ENCODE measurements at regions not wholly inside any gene's neighbourhood (a gene's known extent, or its start where the extent isn't known, plus 50 kb on each side); places are given as distances from the start of the nearest gene placed in this dataset.

DNA sequence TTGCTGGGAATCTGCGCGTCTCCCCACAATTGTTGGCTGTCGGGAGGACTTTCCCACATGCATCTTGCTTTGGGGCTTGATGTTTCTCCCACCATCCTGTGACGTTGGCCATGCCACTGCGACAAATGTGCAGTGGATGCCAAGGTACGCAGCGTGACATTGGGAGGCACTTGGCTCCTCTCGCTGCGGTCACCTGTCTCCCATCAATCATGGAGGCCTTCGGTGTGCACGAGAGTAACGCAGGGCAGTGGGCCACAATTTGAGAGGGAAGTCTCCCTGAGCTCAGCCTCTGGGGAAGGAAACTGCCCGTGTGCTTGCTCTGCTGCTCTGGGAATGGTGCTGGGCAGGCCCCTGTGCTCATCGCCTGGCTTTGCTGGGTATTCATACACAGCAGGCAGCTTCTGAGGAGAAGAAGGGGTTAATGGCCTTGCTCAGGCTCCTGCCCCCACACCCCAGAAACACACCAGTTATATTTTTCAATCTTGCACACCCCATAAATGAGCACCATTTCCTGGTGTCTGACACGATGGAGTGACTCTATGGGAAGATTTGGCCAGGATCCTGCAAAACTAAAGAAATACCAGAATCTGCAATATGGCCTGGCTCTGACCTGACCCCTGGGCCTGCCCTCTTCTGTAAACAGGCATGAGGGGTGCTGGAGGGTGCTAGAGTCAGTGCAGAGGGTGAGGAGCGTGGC, 153.5 kb downstream of the ADAMTS15 start:
- TF ChIP-seq POLR2AphosphoS5 (IDR thresholded peaks at IDR 0.05; ENCODE audit: borderline replicate concordance, low read depth, low read length) (no peak), FOXP2 (optimal IDR thresholded peaks at IDR 0.05; ENCODE audit: control extremely low read depth, extremely low read length, insufficient read depth) (no peak), EZH2 (IDR thresholded peaks at IDR 0.05) (no peak)
- no peaks in the 10 kb centered on the region for H3K9me3 ChIP-seq (ENCODE audit: low read depth, low read length)
- no peaks in the 10 kb centered on the region for H3K36me3 ChIP-seq (ENCODE audit: insufficient read depth, low read length)
- DNase-seq (ENCODE audit: low read depth, low spot score): no peak
- H3K27ac ChIP-seq: no peak overlapping the region
- no peak overlapping the region for H3K9ac ChIP-seq (ENCODE audit: insufficient read length)
- H3K4me3 ChIP-seq: no peak overlapping the region

DNA sequence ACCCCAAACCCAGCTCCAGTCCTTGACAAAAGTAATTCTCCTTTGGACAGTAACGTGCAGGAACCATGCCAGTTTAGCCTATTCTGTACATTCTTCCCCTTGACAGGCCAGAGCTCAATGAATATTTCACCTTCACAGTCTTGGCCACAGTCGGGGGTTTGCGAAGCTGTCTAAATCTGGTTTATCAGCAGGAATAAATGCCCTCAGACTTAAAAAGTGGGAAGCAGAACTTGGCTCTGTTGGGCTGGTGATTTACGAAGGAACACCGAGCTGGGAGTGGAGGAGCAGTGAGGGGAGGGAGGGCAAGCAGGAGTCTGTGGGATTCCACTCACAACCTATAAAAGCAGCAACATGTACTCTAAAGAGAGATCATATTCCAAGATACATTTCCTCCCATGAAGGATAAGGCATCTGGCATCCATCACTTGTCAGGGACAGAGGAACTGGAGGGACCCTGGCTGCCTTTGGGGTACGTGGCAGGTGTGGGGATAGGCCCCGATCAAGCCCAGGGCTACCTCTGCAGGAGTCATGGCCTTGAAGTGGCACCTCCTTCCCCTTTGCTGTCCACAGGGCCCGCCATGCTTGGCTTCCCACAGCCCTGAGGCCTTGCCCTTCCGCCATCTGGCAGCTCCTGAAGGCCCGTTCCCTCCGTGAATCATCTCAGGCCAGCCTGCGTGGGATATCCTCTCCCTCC, 154.3 kb downstream of the ADAMTS15 start:
- no peaks in the 10 kb centered on the region for H3K9me3 ChIP-seq (ENCODE audit: low read depth, low read length)
- no peak overlapping the region for H3K9ac ChIP-seq (ENCODE audit: insufficient read length)
- H3K4me3 ChIP-seq: no peak overlapping the region
- H3K36me3 ChIP-seq (ENCODE audit: insufficient read depth, low read length): no peaks in the 10 kb centered on the region
- H3K27ac ChIP-seq: no peak overlapping the region
- no peak for DNase-seq (ENCODE audit: low read depth, low spot score)
- TF ChIP-seq EZH2 (IDR thresholded peaks at IDR 0.05) (no peak), FOXP2 (optimal IDR thresholded peaks at IDR 0.05; ENCODE audit: control extremely low read depth, extremely low read length, insufficient read depth) (no peak), POLR2AphosphoS5 (IDR thresholded peaks at IDR 0.05; ENCODE audit: borderline replicate concordance, low read depth, low read length) (no peak)

DNA sequence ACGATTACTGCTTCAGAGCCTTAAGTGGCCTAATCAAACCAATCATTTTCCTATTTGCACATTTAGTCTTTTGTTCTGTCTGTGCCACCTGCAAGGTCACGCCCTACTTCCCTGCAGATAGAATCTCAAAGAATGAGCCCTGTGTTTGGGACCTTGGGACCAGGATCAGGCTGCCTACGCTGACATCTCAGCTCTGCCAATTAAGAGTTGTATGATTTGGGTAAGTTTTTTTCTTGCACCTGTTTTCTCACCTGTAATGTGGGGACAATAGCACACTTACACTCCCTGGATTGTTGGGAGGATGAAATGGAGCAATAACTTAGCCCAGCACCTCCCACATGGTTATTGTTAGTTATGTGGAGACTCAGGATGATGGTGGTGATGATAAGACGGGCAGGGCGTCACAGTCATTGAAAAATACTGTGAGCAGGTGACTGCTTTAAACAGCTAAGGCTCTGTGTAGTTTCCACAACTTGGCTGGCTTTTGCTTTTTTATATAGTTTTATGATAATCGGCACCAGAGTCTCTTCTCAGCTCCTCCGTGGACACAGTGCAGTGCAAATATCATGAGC, 155.0 kb downstream of the ADAMTS15 start:
- no peak for DNase-seq (ENCODE audit: low read depth, low spot score)
- Histone ChIP-seq H3K9ac (ENCODE audit: insufficient read length) (no peak overlapping the region), H3K36me3 (ENCODE audit: insufficient read depth, low read length) (no peaks in the 10 kb centered on the region), H3K27ac (no peak overlapping the region), H3K4me3 (no peak overlapping the region), H3K9me3 (ENCODE audit: low read depth, low read length) (no peaks in the 10 kb centered on the region)
- TF ChIP-seq POLR2AphosphoS5 (IDR thresholded peaks at IDR 0.05; ENCODE audit: borderline replicate concordance, low read depth, low read length) (no peak), EZH2 (IDR thresholded peaks at IDR 0.05) (no peak), FOXP2 (optimal IDR thresholded peaks at IDR 0.05; ENCODE audit: control extremely low read depth, extremely low read length, insufficient read depth) (no peak)

DNA sequence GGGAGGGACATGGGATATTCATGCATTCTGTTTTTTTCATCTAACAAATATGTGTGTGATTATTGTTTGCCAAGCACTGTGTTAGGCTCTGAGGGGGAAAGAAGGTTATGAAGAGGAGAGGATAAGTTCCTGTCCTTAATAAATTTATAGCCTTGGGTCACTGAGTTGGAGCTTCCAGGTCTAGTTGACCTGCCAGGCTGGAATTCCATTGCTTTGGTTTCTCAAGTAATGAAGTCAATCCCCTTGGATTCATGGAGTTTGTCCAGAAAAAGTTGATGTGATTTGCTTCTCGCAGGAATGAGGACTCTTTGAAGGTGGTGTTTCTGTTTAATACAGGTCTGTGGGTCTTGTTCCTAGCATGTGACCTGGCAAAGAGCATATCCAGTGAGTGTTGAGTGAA, 156.2 kb downstream of the ADAMTS15 start:
- no peak overlapping the region for H3K4me3 ChIP-seq
- no peak for TF ChIP-seq POLR2AphosphoS5 (IDR thresholded peaks at IDR 0.05; ENCODE audit: borderline replicate concordance, low read depth, low read length)
- TF ChIP-seq EZH2 (IDR thresholded peaks at IDR 0.05): no peak
- no peak for TF ChIP-seq FOXP2 (optimal IDR thresholded peaks at IDR 0.05; ENCODE audit: control extremely low read depth, extremely low read length, insufficient read depth)
- no peaks in the 10 kb centered on the region for H3K9me3 ChIP-seq (ENCODE audit: low read depth, low read length)
- no peaks in the 10 kb centered on the region for H3K36me3 ChIP-seq (ENCODE audit: insufficient read depth, low read length)
- no peak overlapping the region for H3K27ac ChIP-seq
- H3K9ac ChIP-seq (ENCODE audit: insufficient read length): no peak overlapping the region
- no peak for DNase-seq (ENCODE audit: low read depth, low spot score)

DNA sequence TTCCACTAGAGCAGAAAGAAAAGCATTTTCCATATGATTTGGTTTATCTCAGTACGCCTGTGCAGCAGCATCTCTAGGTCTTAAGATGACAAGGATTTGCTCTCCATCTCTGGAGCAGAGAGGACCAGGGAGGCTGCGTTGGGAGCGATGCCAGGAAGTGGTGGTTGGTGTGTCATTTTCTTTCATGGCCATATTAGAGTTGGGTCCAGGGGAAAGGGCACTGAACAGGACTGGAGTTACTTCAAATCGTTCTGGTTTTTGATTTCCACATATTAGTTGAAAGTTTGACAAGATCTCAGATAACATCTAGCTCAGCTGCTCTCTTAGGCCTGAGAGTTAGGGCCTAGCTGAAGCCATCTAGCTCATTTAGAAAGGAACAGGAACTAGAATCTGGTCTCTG, 157.7 kb downstream of the ADAMTS15 start:
- no peak for DNase-seq (ENCODE audit: low read depth, low spot score)
- no peak overlapping the region for H3K27ac ChIP-seq
- no peaks in the 10 kb centered on the region for H3K9me3 ChIP-seq (ENCODE audit: low read depth, low read length)
- H3K4me3 ChIP-seq: no peak overlapping the region
- no peak for TF ChIP-seq EZH2 (IDR thresholded peaks at IDR 0.05)
- no peak for TF ChIP-seq FOXP2 (optimal IDR thresholded peaks at IDR 0.05; ENCODE audit: control extremely low read depth, extremely low read length, insufficient read depth)
- TF ChIP-seq POLR2AphosphoS5 (IDR thresholded peaks at IDR 0.05; ENCODE audit: borderline replicate concordance, low read depth, low read length): no peak
- no peaks in the 10 kb centered on the region for H3K36me3 ChIP-seq (ENCODE audit: insufficient read depth, low read length)
- no peak overlapping the region for H3K9ac ChIP-seq (ENCODE audit: insufficient read length)

DNA sequence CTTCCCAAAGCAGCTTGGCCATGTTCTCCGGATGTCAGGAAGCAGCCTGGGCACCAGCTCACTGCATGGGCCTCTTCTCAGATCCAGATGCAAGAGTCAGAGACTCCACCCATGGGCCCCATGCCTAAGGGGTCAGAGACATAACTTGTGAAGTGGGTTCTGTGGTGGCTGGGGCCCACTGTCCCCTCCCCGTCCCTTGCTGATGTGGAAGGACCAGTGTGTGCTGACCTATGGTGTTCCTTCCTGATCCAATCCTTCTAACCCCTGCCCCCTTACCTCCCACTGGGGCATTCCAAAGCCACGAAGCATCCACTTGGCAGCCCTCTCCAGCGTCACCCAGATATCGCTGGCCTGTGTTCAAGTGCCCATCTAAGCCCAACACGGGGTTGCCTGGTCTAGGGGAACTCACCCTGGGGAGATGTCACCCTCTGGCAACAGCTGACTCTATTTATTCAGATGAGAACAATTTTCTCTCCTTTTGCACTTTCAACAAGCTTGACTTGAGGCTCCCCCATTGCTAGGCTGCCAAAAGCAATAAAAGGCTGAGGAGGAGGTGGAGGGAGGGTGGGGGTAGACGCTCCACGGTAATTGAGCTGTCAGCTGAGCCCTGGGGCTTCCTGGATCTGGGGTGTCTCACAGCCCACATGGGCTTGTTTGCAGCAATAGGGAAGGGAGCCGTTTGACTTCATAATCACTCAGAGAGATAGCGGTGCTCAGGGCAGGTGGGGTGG, 158.5 kb downstream of the ADAMTS15 start:
- H3K4me3 ChIP-seq: no peak overlapping the region
- DNase-seq (ENCODE audit: low read depth, low spot score): no peak

DNA sequence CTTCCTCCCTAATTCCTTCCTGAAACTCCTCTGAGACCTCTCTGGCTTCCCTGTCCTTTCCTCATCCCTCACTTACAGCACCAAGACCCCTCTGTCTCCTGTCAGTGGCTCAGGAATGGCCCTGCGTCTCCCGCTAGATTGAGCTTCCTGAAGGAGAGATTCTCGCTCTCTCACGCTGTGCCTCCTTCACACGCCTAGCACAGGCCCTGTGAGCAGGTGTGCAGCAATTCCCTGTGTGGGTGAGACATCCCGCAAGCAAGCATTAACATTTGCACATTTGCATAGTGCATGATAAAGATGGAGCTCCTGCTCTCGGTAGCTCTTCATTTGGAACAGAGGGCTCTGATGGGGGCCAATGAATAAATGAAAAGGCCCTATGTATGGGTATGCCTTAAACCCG, 159.8 kb downstream of the ADAMTS15 start:
- Histone ChIP-seq H3K36me3 (ENCODE audit: insufficient read depth, low read length) (no peaks in the 10 kb centered on the region), H3K9ac (ENCODE audit: insufficient read length) (no peak overlapping the region), H3K9me3 (ENCODE audit: low read depth, low read length) (no peaks in the 10 kb centered on the region), H3K4me3 (no peak overlapping the region), H3K27ac (no peak overlapping the region)
- DNase-seq (ENCODE audit: low read depth, low spot score): no peak
- TF ChIP-seq POLR2AphosphoS5 (IDR thresholded peaks at IDR 0.05; ENCODE audit: borderline replicate concordance, low read depth, low read length): no peak
- TF ChIP-seq EZH2 (IDR thresholded peaks at IDR 0.05): no peak
- TF ChIP-seq FOXP2 (optimal IDR thresholded peaks at IDR 0.05; ENCODE audit: control extremely low read depth, extremely low read length, insufficient read depth): no peak

More for the DNA sequence above, 158.5 kb downstream of the ADAMTS15 start:
- Histone ChIP-seq H3K9me3 (ENCODE audit: low read depth, low read length) (no peaks in the 10 kb centered on the region), H3K36me3 (ENCODE audit: insufficient read depth, low read length) (no peaks in the 10 kb centered on the region), H3K27ac (no peak overlapping the region), H3K9ac (ENCODE audit: insufficient read length) (no peak overlapping the region)
- TF ChIP-seq POLR2AphosphoS5 (IDR thresholded peaks at IDR 0.05; ENCODE audit: borderline replicate concordance, low read depth, low read length): no peak
- TF ChIP-seq FOXP2 (optimal IDR thresholded peaks at IDR 0.05; ENCODE audit: control extremely low read depth, extremely low read length, insufficient read depth): no peak
- TF ChIP-seq EZH2 (IDR thresholded peaks at IDR 0.05): no peak
